Heart right ventricle (tissue), 16 donors: ENCODE measurements at regions not wholly inside any gene's neighbourhood (a gene's known extent, or its start where the extent isn't known, plus 50 kb on each side); places are given as distances from the start of the nearest gene placed in this dataset.
A peak's percentile ranks its signal among the peaks of the same experiment; 100 is the strongest.

Experiments used
- ATAC-seq, 8 donors: fragments of 200-7000 bp; cut with Tn5 transposase; one replicate each; pipeline ENCODE4 v1.9.1; 2020; ENCODE audit warnings: mild to moderate bottlenecking in 8 of 8, moderate library complexity in 8 of 8, moderate number of reproducible peaks in 1 of 8
- DNase-seq, 2 donors: peaks; one replicate each; pipeline ENCODE4 v3.0.0-alpha.2; 2020
- H3K27ac ChIP-seq, 10 donors: fragments of 200-600 bp; sonication (generic) in 2 of 10; one replicate each; pipeline versions ENCODE4 v1.5.0 to v1.8.0; 2020 to 2022; ENCODE audit warnings: mild to moderate bottlenecking in 3 of 10
- H3K27me3 ChIP-seq, 7 donors: fragments of 200-600 bp; one replicate each; pipeline ENCODE4 v1.8.0; 2021 to 2022; ENCODE audit warnings: mild to moderate bottlenecking in 2 of 7
- H3K36me3 ChIP-seq, 9 donors: fragments of 200-600 bp; sonication (generic) in 1 of 9; one replicate each; pipeline versions ENCODE4 v1.5.0 to v1.8.0; 2020 to 2022; ENCODE audit warnings: mild to moderate bottlenecking in 2 of 9
- H3K4me1 ChIP-seq, 9 donors: fragments of 200-600 bp; sonication (generic) in 1 of 9; one replicate each; pipeline versions ENCODE4 v1.5.0 to v1.8.0; 2020 to 2022; ENCODE audit warnings: mild to moderate bottlenecking in 4 of 9
- H3K4me3 ChIP-seq, 10 donors: fragments of 200-600 bp; sonication (generic) in 2 of 10; one replicate each; pipeline versions ENCODE4 v1.5.0 to v1.8.0; 2020 to 2022; ENCODE audit warnings: mild to moderate bottlenecking in 7 of 10, moderate library complexity in 2 of 10
- H3K9me3 ChIP-seq, 11 donors: fragments of 200-600 bp in 10 of 11; sonication (generic) in 2 of 11; one replicate each; pipeline versions ENCODE4 v1.5.0 to v1.8.0; 2013 to 2022; ENCODE audit warnings: mild to moderate bottlenecking in 2 of 11, control low read depth in 1 of 11, moderate library complexity in 1 of 11
- WGBS, 2 donors: extraction: QIAGEN DNeasy Blood & Tissue Kit; methylation state at CpG; one replicate each; pipeline ENCODE4 v1.1.7; 2013; ENCODE audit warnings: inconsistent platforms in 1 of 2; 5-methylcytosine and 5-hydroxymethylcytosine counted together
- intact Hi-C, 10 donors: fragments of 100-400 bp; cut with DNase I; formaldehyde crosslinking; loops; one replicate each; pipeline versions ENCODE4 v1.11.1 to v1.14.2; 2022
- TF ChIP-seq, protein P1 (sequence below), 9 donors: fragments of 200-600 bp; sonication (generic) in 2 of 9; IDR thresholded peaks; one replicate each; pipeline versions ENCODE4 v1.5.0 to v1.8.0; 2021 to 2022; ENCODE audit warnings: antibody characterized with exemption in 9 of 9, mild to moderate bottlenecking in 5 of 9, moderate library complexity in 1 of 9
- donor health status: Arrhythmogenic right ventricular cardiomyopathy.
- donor health status: ischemic (EF 13 %, LVEDD 7.1; RV severe dilation, severe dysfunction).
- donor health status: healthy with polysubstance abuse.
- donor health status: DM: no; HTN: yes; CAD: no.
- donor health status: DM: no; HTN: no; CAD: no.
- donor health status: ischemic (EF 25% LVEDD 6.9; RV normal size, moderate dysfunction).
- donor health status: ischemic (EF 25% LVEDD 5.7; RV mildly dilated, moderate dysfunction).
- donor health status: healthy.
- donor health status: DM: yes; HTN: yes; CAD: no.
- donor health status: Ischemic cardiomyopathy.
- donor health status: ischemic (EF 35%, LVEDD 5.7; RV mildly dilated, moderate dysfunction).
- donor health status: nonischemic (EF 11% LVEDD 7.7; RV severe dilation, severe dysfunction).
- donor health status: DM: yes; HTN: yes; CAD: no.
- donor health status: PGD.
- donor health status: ischemic (EF 29% LVEDD 5.4; RV normal size, mild dysfunction).
- donor health status: nonischemic (EF 23%, LVEDD 6.1; RV moderate dilation, normal function).

DNA sequence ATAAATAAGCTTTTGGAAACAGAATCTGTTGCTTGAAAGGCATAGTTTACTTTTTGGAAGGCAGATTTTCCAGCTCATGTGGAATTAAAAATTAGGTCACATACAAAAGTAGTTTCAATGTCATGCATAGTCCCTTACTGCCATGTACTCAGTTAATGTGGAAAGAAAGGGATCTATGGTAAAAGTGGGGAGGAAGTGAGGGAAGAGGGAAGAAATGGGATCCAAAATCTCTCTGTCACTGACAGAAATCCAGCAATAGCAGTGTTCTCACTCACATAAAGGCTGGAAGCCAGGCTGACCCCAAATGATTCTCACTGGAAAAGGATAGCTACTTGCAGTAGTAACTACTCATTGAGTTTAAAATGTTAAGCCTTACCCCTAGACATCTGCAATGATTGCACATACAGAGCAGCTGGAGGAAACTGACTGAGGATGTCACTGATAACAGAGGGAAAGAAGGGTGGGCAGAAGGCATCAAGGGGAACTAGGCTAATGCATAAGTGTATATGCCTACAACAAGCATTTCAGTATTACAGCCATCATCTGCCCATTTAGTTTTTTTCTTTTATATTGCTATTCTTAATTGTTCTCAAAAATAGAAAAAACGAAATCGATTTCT is 445.6 kb downstream of the FAT4 start:
- intact Hi-C loops = loop anchor here in 1 of 10 donors (10.0 kb wide), 1 partner anchor 844 kb away; no protein-coding TSS in a partner anchor
- 90 to 95% methylated on average over 2 of the region's 2 CpGs for WGBS, 2 donors
- H3K27me3 ChIP-seq = no peaks in the 10 kb centered on the region
- no peak overlapping the region for H3K4me3 ChIP-seq
- H3K9me3 ChIP-seq = no peaks in the 10 kb centered on the region
- peak in 1 of 8 donors; percentile 11 for ATAC-seq
- H3K27ac ChIP-seq = no peak overlapping the region
- TF ChIP-seq, protein P1, sequence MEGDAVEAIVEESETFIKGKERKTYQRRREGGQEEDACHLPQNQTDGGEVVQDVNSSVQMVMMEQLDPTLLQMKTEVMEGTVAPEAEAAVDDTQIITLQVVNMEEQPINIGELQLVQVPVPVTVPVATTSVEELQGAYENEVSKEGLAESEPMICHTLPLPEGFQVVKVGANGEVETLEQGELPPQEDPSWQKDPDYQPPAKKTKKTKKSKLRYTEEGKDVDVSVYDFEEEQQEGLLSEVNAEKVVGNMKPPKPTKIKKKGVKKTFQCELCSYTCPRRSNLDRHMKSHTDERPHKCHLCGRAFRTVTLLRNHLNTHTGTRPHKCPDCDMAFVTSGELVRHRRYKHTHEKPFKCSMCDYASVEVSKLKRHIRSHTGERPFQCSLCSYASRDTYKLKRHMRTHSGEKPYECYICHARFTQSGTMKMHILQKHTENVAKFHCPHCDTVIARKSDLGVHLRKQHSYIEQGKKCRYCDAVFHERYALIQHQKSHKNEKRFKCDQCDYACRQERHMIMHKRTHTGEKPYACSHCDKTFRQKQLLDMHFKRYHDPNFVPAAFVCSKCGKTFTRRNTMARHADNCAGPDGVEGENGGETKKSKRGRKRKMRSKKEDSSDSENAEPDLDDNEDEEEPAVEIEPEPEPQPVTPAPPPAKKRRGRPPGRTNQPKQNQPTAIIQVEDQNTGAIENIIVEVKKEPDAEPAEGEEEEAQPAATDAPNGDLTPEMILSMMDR (IDR thresholded peaks at IDR 0.05) = no peak
- no peak for DNase-seq
- no peaks in the 10 kb centered on the region for H3K4me1 ChIP-seq
- no peaks in the 10 kb centered on the region for H3K36me3 ChIP-seq

DNA sequence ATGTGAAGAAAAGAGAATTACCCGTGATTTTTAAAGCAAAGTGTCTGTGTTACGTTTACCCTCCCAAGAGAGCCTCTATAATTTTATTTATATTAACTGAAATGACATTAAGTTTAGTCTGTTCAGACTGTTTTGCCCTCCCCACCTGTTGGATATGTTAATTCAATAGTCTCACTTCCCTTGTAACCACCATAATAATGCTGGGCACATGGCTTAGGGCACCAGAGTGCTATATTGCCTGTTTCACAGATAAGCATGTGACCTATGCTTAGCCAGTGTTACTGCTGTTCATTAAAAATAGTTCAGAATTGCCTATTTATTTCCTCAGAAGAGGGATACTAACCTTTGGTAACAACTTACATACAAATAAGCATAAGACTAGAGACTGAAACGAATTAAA is 446.2 kb downstream of the FAT4 start:
- Histone ChIP-seq H3K27ac (no peak overlapping the region), H3K4me1 (no peaks in the 10 kb centered on the region), H3K36me3 (no peaks in the 10 kb centered on the region), H3K4me3 (no peak overlapping the region), H3K27me3 (no peaks in the 10 kb centered on the region), H3K9me3 (no peaks in the 10 kb centered on the region)
- intact Hi-C loops = loop anchor here in 1 of 10 donors (10.0 kb wide), 1 partner anchor 844 kb away; no protein-coding TSS in a partner anchor
- 85 to 90% methylated on average over 3 of the region's 3 CpGs for WGBS, 2 donors
- TF ChIP-seq, protein P1 (IDR thresholded peaks at IDR 0.05) = no peak
- ATAC-seq (no peak), DNase-seq (no peak)

DNA sequence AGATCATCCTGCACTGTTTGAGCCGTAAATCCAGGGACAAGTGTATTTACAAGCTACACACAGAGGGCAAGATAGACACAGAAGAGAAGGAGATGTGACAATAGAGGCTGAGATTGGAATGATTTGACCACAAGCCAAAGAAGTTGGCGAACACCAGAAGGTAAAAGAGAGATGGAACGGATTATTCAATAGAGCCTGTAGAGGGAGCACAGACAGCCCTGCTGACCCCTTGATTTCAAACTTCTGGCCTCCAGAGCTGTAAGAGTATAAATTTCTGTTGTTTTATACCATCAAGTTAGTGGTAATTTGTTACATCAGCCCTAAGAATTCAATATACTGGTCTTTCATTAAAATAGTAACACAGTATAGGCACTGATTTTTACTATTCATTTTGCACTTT is 447.8 kb downstream of the FAT4 start:
- no peak for ATAC-seq

DNA sequence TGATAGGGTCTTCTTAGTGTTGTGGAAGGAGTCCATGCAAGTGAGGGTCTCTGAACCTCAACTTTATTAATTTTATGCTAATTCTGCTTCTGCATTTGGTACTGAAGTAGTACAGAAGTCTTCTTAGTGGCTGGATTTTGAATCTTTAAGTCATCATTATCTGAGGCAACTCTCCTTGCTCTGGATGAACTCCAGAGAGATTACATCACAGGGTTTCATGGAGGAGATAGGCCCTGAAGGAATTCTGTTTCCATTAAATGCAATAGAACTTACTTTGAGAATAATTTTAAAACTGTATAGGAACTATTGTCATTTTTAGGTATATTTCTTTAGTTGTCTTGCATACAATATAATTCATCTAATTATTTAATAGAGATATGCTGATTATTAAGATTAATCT is 451.2 kb downstream of the FAT4 start:
- DNase-seq = no peak
- no peak for ATAC-seq
- H3K36me3 ChIP-seq = no peaks in the 10 kb centered on the region
- no peaks in the 10 kb centered on the region for H3K4me1 ChIP-seq
- TF ChIP-seq, protein P1 (IDR thresholded peaks at IDR 0.05) = no peak
- intact Hi-C loops = loop anchor here in 1 of 10 donors (10.0 kb wide), 1 partner anchor 839 kb away; no protein-coding TSS in a partner anchor
- no peak overlapping the region for H3K4me3 ChIP-seq
- H3K9me3 ChIP-seq = no peaks in the 10 kb centered on the region
- H3K27ac ChIP-seq = no peak overlapping the region
- no peaks in the 10 kb centered on the region for H3K27me3 ChIP-seq

More for the DNA sequence above, 447.8 kb downstream of the FAT4 start:
- no peak for DNase-seq
- H3K27me3 ChIP-seq = no peaks in the 10 kb centered on the region
- H3K4me3 ChIP-seq = no peak overlapping the region
- H3K4me1 ChIP-seq = no peaks in the 10 kb centered on the region
- no peaks in the 10 kb centered on the region for H3K36me3 ChIP-seq
- H3K27ac ChIP-seq = no peak overlapping the region
- WGBS, 2 donors = 61 to 66% methylated on average over 3 of the region's 3 CpGs
- intact Hi-C loops = loop anchor here in 1 of 10 donors (10.0 kb wide), 1 partner anchor 842 kb away; no protein-coding TSS in a partner anchor
- H3K9me3 ChIP-seq = no peaks in the 10 kb centered on the region
- TF ChIP-seq, protein P1 (IDR thresholded peaks at IDR 0.05) = peak in 1 of 9 donors; percentile 7
